K562 (cell line): ENCODE measurements at regions not wholly inside any gene's neighbourhood (a gene's known extent, or its start where the extent isn't known, plus 50 kb on each side); places are given as distances from the start of the nearest gene placed in this dataset.

ENCODE experiments used
- ATAC-seq: fragments of 200-7000 bp; cut with Tn5 transposase; 3 replicates; pipeline ENCODE4 v1.9.1; 2020; ENCODE audit warnings: moderate library complexity
- BruUV-seq: library from RNA; stranded (reverse); fragments of 400-500 nt; replicated peaks from 2 replicates; lab custom pipeline; 2021; lab: Mats Ljungman, UMichigan
- CTCF ChIA-PET: fragments of 300-600 bp; formaldehyde crosslinking; extraction: SDS; loops from one replicate; lab custom pipeline; 2021; ENCODE audit warnings: low intra/inter-chr PET ratio; lab: Yijun Ruan, JAX
- POLR2A ChIA-PET: fragments of 300-600, 350-650 bp; sonication (Branson Sonifier 250); formaldehyde crosslinking; extraction: SDS; loops from one replicate; lab custom pipeline; 2021; ENCODE audit warnings: antibody characterized with exemption, inconsistent platforms; lab: Yijun Ruan, JAX
- DNase-seq, 4 experiments: peaks; one replicate each; pipeline versions ENCODE4 v3.0.0 to v3.0.0-alpha.2; 2011 to 2018; ENCODE audit warnings: low spot score in 3 of 4, mixed read lengths in 3 of 4; ENCODE audit errors: extremely low read depth in 1 of 4
- FAIRE-seq: peaks from 2 replicates; lab custom pipeline; 2011; peaks lifted over from hg19 to GRCh38; lab: Jason Lieb, UNC
- H2AFZ ChIP-seq: 2 replicates; pipeline ENCODE4 v1.6.0; 2011; ENCODE audit warnings: low read depth, low read length, control low read depth, inconsistent platforms
- H3K27ac ChIP-seq: fragments of 200-600 bp; 3 replicates; pipeline ENCODE4 v1.8.0; 2011; ENCODE audit warnings: low read depth, mild to moderate bottlenecking, control low read depth, inconsistent platforms, low read length, moderate library complexity, mixed read lengths; ENCODE audit errors: extremely low read depth
- H3K27me3 ChIP-seq, 2 experiments: fragments of 300-600 bp in 1 of 2; 2 replicates in 1 of 2; 3 replicates in 1 of 2; pipeline versions ENCODE4 v1.6.0 to v1.8.0; 2011; ENCODE audit warnings: inconsistent platforms in 2 of 2, low read length in 2 of 2, mild to moderate bottlenecking in 1 of 2, mixed read lengths in 1 of 2, moderate library complexity in 1 of 2; ENCODE audit not compliant: control insufficient read depth in 2 of 2, insufficient read depth in 2 of 2
- H3K36me3 ChIP-seq: fragments of 300-600 bp; 3 replicates; pipeline ENCODE4 v1.8.0; 2011; ENCODE audit warnings: mild to moderate bottlenecking, low read length, inconsistent platforms; ENCODE audit not compliant: control insufficient read depth, insufficient read depth
- H3K4me1 ChIP-seq, 2 experiments: fragments of 200-600 bp in 1 of 2; replicated peaks in 1 of 2; 2 replicates in 1 of 2; 3 replicates in 1 of 2; pipeline versions ENCODE4 v1.5.1 to v1.8.0; 2011; ENCODE audit warnings: inconsistent platforms in 2 of 2, low read length in 2 of 2, mild to moderate bottlenecking in 1 of 2, mixed read lengths in 1 of 2, moderate library complexity in 1 of 2; ENCODE audit not compliant: control insufficient read depth in 2 of 2, insufficient read depth in 2 of 2
- H3K4me2 ChIP-seq: 2 replicates; pipeline ENCODE4 v1.6.1; 2011; ENCODE audit warnings: low read length, control low read depth, inconsistent platforms, mixed read lengths; ENCODE audit not compliant: insufficient read depth
- H3K4me3 ChIP-seq: fragments of 200-600 bp; sonication (generic), shearing (Covaris generic); 2 replicates; pipeline ENCODE4 v1.5.1; 2016; ENCODE audit warnings: control low read depth, inconsistent platforms
- H3K79me2 ChIP-seq: fragments of 200-600 bp; 3 replicates; pipeline ENCODE4 v1.8.0; 2011; ENCODE audit warnings: low read length, inconsistent platforms; ENCODE audit not compliant: control insufficient read depth, insufficient read depth
- H3K9ac ChIP-seq, 2 experiments: 2 replicates each; pipeline versions ENCODE4 v1.6.0 to v1.6.1; 2011; ENCODE audit warnings: low read depth in 2 of 2, low read length in 2 of 2, control low read depth in 1 of 2, inconsistent platforms in 1 of 2, mild to moderate bottlenecking in 1 of 2, mixed read lengths in 1 of 2; ENCODE audit not compliant: insufficient read depth in 1 of 2
- H3K9me1 ChIP-seq: one replicate; pipeline ENCODE4 v1.6.0; 2011; ENCODE audit warnings: inconsistent platforms, mild to moderate bottlenecking, low read length, moderate library complexity; ENCODE audit not compliant: control insufficient read depth, insufficient read depth
- H3K9me3 ChIP-seq: replicated peaks from 2 replicates; pipeline ENCODE4 v1.5.1; 2011; ENCODE audit warnings: low read depth, low read length, inconsistent platforms; ENCODE audit not compliant: control insufficient read depth, insufficient read depth
- H4K20me1 ChIP-seq: replicated peaks from 2 replicates; pipeline ENCODE4 v1.6.1; 2011; ENCODE audit warnings: low read length, inconsistent platforms, mixed read lengths; ENCODE audit not compliant: control insufficient read depth, insufficient read depth
- CBFB ChIP-seq: sonication (generic); formaldehyde crosslinking; IDR thresholded peaks from 2 replicates; pipeline ENCODE4 v1.4.0; 2020; ENCODE audit warnings: mild to moderate bottlenecking, missing genetic modification reagents
- ETV1 ChIP-seq: fragments of 450-650 bp; conservative IDR thresholded peaks from 2 replicates; pipeline ENCODE4 v1.6.1; 2016; ENCODE audit warnings: missing genetic modification characterization, control low read depth, low read depth, missing compliant biosample characterization
- POLR2A ChIP-seq: fragments of 450-650 bp; conservative IDR thresholded peaks from 2 replicates; pipeline ENCODE4 v1.6.1; 2016
- PRMT5 ChIP-seq: sonication (generic); formaldehyde crosslinking; IDR thresholded peaks from 2 replicates; pipeline ENCODE4 v1.5.0; 2020; ENCODE audit warnings: missing genetic modification reagents
- SRF ChIP-seq, 2 experiments: fragments of 250-450, 450-650 bp in 1 of 2; sonication (Bioruptor Pico) in 1 of 2; sonication (generic) in 1 of 2; formaldehyde crosslinking; IDR thresholded peaks; 2 replicates each; pipeline versions ENCODE4 v1.5.0 to v1.5.1; 2020 to 2022; ENCODE audit warnings: mild to moderate bottlenecking in 1 of 2, missing genetic modification reagents in 1 of 2
- XRCC3 ChIP-seq: fragments of 450-650 bp; IDR thresholded peaks from 2 replicates; pipeline ENCODE4 v1.6.1; 2017; ENCODE audit warnings: mild to moderate bottlenecking, moderate library complexity
- ZNF695 ChIP-seq: fragments of 450-650 bp; formaldehyde crosslinking; IDR thresholded peaks from 2 replicates; pipeline ENCODE4 v1.4.0; 2020; ENCODE audit warnings: mild to moderate bottlenecking, moderate library complexity
- WGBS: fragments of 100-300 bp; shearing (Covaris generic); methylation state at CpG from one replicate; pipeline ENCODE4 v1.1.6; 2016; ENCODE audit warnings: low coverage, mixed read lengths; ENCODE audit not compliant: insufficient coverage; ENCODE audit errors: missing lambda C conversion rate; 5-methylcytosine and 5-hydroxymethylcytosine counted together
- in situ Hi-C: fragments of 300-500 bp; cut with MboI; formaldehyde crosslinking; loops from 4 replicates; pipeline ENCODE4 v1.15.0; 2018; ENCODE audit warnings: inconsistent platforms, mixed read lengths
- intact Hi-C: fragments of 100-400 bp; cut with micrococcal nuclease; formaldehyde crosslinking; loops from 2 replicates; pipeline ENCODE4 v1.14.2; 2022
- TF ChIP-seq, protein P1 (sequence below), 2 experiments: fragments of 150-350 bp in 1 of 2; IDR thresholded peaks; 2 replicates each; pipeline ENCODE4 v1.6.1; 2012 to 2016; ENCODE audit warnings: low read depth in 2 of 2, low read length in 2 of 2, mild to moderate bottlenecking in 1 of 2, moderate library complexity in 1 of 2
- TF ChIP-seq, protein P2 (sequence below): sonication (generic); formaldehyde crosslinking; IDR thresholded peaks from 2 replicates; pipeline ENCODE4 v1.8.0; 2023; ENCODE audit warnings: mild to moderate bottlenecking, missing genetic modification reagents

DNA sequence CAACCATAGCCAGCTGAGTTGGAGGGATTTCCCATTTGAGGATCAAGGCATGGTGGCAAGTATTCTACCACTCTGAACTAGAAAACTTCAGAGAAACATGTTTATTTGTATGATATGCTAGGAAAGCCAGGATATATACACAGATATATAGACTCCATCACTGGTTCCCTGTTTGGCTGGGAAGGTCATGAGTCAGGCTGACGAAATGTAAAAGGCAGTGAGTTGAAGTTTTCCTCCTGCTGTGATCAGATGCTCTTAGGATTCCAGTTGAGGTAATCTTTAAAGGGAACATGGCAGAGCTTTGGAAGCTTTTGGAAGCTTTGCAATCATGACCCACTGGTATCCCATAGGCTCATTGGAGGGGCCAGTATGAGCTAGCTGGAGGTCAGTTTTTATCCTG lies 1369.1 kb downstream of the EPHA7 start:
- peaks cover 2% of the 10 kb centered on the region for H3K9me3 ChIP-seq
- no peak for DNase-seq
- ATAC-seq = no peak
- no peak for FAIRE-seq
- in situ Hi-C loops (no loop called here), intact Hi-C loops (no loop called here)
- H3K27ac ChIP-seq = no peak overlapping the region
- 0% methylated on average over 1 of the region's 1 CpG for WGBS
- no peaks in the 10 kb centered on the region for H3K79me2 ChIP-seq
- H3K4me3 ChIP-seq = no peak overlapping the region
- no peak overlapping the region for H3K4me2 ChIP-seq
- ChIA-PET CTCF (no interaction called here), POLR2A (no interaction called here)
- H3K27me3 ChIP-seq = no peaks in the 10 kb centered on the region
- H3K9ac ChIP-seq = no peak overlapping the region
- TF ChIP-seq, protein P1, sequence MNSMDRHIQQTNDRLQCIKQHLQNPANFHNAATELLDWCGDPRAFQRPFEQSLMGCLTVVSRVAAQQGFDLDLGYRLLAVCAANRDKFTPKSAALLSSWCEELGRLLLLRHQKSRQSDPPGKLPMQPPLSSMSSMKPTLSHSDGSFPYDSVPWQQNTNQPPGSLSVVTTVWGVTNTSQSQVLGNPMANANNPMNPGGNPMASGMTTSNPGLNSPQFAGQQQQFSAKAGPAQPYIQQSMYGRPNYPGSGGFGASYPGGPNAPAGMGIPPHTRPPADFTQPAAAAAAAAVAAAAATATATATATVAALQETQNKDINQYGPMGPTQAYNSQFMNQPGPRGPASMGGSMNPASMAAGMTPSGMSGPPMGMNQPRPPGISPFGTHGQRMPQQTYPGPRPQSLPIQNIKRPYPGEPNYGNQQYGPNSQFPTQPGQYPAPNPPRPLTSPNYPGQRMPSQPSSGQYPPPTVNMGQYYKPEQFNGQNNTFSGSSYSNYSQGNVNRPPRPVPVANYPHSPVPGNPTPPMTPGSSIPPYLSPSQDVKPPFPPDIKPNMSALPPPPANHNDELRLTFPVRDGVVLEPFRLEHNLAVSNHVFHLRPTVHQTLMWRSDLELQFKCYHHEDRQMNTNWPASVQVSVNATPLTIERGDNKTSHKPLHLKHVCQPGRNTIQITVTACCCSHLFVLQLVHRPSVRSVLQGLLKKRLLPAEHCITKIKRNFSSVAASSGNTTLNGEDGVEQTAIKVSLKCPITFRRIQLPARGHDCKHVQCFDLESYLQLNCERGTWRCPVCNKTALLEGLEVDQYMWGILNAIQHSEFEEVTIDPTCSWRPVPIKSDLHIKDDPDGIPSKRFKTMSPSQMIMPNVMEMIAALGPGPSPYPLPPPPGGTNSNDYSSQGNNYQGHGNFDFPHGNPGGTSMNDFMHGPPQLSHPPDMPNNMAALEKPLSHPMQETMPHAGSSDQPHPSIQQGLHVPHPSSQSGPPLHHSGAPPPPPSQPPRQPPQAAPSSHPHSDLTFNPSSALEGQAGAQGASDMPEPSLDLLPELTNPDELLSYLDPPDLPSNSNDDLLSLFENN (IDR thresholded peaks at IDR 0.05; ENCODE audit: low read depth in 2 of 2, low read length in 2 of 2) = no peak
- no peak for TF ChIP-seq SRF (CRISPR knock-in tag; IDR thresholded peaks at IDR 0.05)
- no peak for TF ChIP-seq POLR2A
- no peak for TF ChIP-seq ETV1 (tag)
- no peak for TF ChIP-seq XRCC3
- TF ChIP-seq ZNF695 (CRISPR knock-in tag) = no peak
- TF ChIP-seq PRMT5 = no peak
- TF ChIP-seq CBFB (CRISPR knock-in tag) = no peak
- TF ChIP-seq, protein P2, sequence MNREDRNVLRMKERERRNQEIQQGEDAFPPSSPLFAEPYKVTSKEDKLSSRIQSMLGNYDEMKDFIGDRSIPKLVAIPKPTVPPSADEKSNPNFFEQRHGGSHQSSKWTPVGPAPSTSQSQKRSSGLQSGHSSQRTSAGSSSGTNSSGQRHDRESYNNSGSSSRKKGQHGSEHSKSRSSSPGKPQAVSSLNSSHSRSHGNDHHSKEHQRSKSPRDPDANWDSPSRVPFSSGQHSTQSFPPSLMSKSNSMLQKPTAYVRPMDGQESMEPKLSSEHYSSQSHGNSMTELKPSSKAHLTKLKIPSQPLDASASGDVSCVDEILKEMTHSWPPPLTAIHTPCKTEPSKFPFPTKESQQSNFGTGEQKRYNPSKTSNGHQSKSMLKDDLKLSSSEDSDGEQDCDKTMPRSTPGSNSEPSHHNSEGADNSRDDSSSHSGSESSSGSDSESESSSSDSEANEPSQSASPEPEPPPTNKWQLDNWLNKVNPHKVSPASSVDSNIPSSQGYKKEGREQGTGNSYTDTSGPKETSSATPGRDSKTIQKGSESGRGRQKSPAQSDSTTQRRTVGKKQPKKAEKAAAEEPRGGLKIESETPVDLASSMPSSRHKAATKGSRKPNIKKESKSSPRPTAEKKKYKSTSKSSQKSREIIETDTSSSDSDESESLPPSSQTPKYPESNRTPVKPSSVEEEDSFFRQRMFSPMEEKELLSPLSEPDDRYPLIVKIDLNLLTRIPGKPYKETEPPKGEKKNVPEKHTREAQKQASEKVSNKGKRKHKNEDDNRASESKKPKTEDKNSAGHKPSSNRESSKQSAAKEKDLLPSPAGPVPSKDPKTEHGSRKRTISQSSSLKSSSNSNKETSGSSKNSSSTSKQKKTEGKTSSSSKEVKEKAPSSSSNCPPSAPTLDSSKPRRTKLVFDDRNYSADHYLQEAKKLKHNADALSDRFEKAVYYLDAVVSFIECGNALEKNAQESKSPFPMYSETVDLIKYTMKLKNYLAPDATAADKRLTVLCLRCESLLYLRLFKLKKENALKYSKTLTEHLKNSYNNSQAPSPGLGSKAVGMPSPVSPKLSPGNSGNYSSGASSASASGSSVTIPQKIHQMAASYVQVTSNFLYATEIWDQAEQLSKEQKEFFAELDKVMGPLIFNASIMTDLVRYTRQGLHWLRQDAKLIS (CRISPR knock-in tag) = no peak
- no peak overlapping the region for H2AFZ ChIP-seq
- no peaks in the 10 kb centered on the region for H4K20me1 ChIP-seq
- H3K4me1 ChIP-seq = no peaks in the 10 kb centered on the region
- H3K9me1 ChIP-seq = no peaks in the 10 kb centered on the region
- H3K36me3 ChIP-seq = no peaks in the 10 kb centered on the region
- BruUV-seq = no TSS peak
